ENCODE measurements at regions not wholly inside any gene's neighbourhood (a gene's known extent, or its start where the extent isn't known, plus 50 kb on each side); places are given as distances from the start of the nearest gene placed in this dataset.
"Not testable (repeated sequence)": the region's sequence is repeated elsewhere in the genome, so short reads cannot be mapped to it uniquely, and the experiment has no call there.

GRCh38 chr7:145478541-145478940, 638.1 kb upstream of the CNTNAP2 start:
- DNase-seq (ENCODE audit: low read depth in 1 of 2, low spot score in 1 of 2): no peak

- no peak for DNase-seq (ENCODE audit: low read depth in 1 of 2, low spot score in 1 of 2)
These were observed 638.3 kb upstream of the TPK1 start for GRCh38 chr7:145474009-145474686.

GRCh38 chr7:145471883-145472282, 636.0 kb upstream of the TPK1 start:
- no peak for DNase-seq (ENCODE audit: low read depth in 1 of 2, low spot score in 1 of 2)

- no peak for DNase-seq (ENCODE audit: low read depth in 1 of 2, low spot score in 1 of 2)
These were observed 628.4 kb upstream of the TPK1 start for GRCh38 chr7:145464287-145464686.

- DNase-seq (ENCODE audit: low read depth in 1 of 2, low spot score in 1 of 2): no peak
These were observed 626.6 kb upstream of the TPK1 start for GRCh38 chr7:145462463-145462862.

- no peak for DNase-seq (ENCODE audit: low read depth in 1 of 2, low spot score in 1 of 2)
These were observed 599.0 kb upstream of the TPK1 start for GRCh38 chr7:145434811-145435210.

GRCh38 chr7:145431834-145432233, 596.0 kb upstream of the TPK1 start:
- DNase-seq (ENCODE audit: low read depth in 1 of 2, low spot score in 1 of 2): no peak

GRCh38 chr7:145418481-145418880, 582.6 kb upstream of the TPK1 start:
- not testable (repeated sequence) for DNase-seq (ENCODE audit: low read depth in 1 of 2, low spot score in 1 of 2)

- no peak for DNase-seq (ENCODE audit: low read depth in 1 of 2, low spot score in 1 of 2)
These were observed 575.2 kb upstream of the TPK1 start for GRCh38 chr7:145411066-145411465.

- no peak for DNase-seq (ENCODE audit: low read depth in 1 of 2, low spot score in 1 of 2)
These were observed 562.9 kb upstream of the TPK1 start for GRCh38 chr7:145398758-145399157.

GRCh38 chr7:145394126-145394525, 558.3 kb upstream of the TPK1 start:
- DNase-seq (ENCODE audit: low read depth in 1 of 2, low spot score in 1 of 2): no peak

- DNase-seq (ENCODE audit: low read depth in 1 of 2, low spot score in 1 of 2): no peak
These were observed 546.9 kb upstream of the TPK1 start for GRCh38 chr7:145382762-145383161.

GRCh38 chr7:145378197-145378596, 542.3 kb upstream of the TPK1 start:
- DNase-seq (ENCODE audit: low read depth in 1 of 2, low spot score in 1 of 2): no peak

- no peak for DNase-seq (ENCODE audit: low read depth in 1 of 2, low spot score in 1 of 2)
These were observed 524.8 kb upstream of the TPK1 start for GRCh38 chr7:145360511-145361100.

GRCh38 chr7:145350334-145350733, 514.5 kb upstream of the TPK1 start:
- DNase-seq (ENCODE audit: low read depth in 1 of 2, low spot score in 1 of 2): no peak

- not testable (repeated sequence) for DNase-seq (ENCODE audit: low read depth in 1 of 2, low spot score in 1 of 2)
These were observed 513.6 kb upstream of the TPK1 start for GRCh38 chr7:145349452-145349851.

GRCh38 chr7:145347271-145347670, 511.4 kb upstream of the TPK1 start:
- no peak for DNase-seq (ENCODE audit: low read depth in 1 of 2, low spot score in 1 of 2)

- DNase-seq (ENCODE audit: low read depth in 1 of 2, low spot score in 1 of 2): no peak
These were observed 503.5 kb upstream of the TPK1 start for GRCh38 chr7:145339319-145339718.

- no peak for DNase-seq (ENCODE audit: low read depth in 1 of 2, low spot score in 1 of 2)
These were observed 495.7 kb upstream of the TPK1 start for GRCh38 chr7:145331522-145331921.

GRCh38 chr7:145331076-145331475, 495.2 kb upstream of the TPK1 start:
- no peak for DNase-seq (ENCODE audit: low read depth in 1 of 2, low spot score in 1 of 2)

- no peak for DNase-seq (ENCODE audit: low read depth in 1 of 2, low spot score in 1 of 2)
These were observed 491.8 kb upstream of the TPK1 start for GRCh38 chr7:145327646-145328045.

- DNase-seq (ENCODE audit: low read depth in 1 of 2, low spot score in 1 of 2): no peak
These were observed 488.2 kb upstream of the TPK1 start for GRCh38 chr7:145324081-145324480.

GRCh38 chr7:145313551-145313950, 477.7 kb upstream of the TPK1 start:
- no peak for DNase-seq (ENCODE audit: low read depth in 1 of 2, low spot score in 1 of 2)

All from activated CD4-positive, alpha-beta T cell treated with anti-CD3 and anti-CD28 coated beads, Interleukin-2, amount 50 U/mL, for 24 hours (primary cell).